ENCODE measurements at regions not wholly inside any gene's neighbourhood (a gene's known extent, or its start where the extent isn't known, plus 50 kb on each side); places are given as distances from the start of the nearest gene placed in this dataset.
"Not testable (repeated sequence)": the region's sequence is repeated elsewhere in the genome, so short reads cannot be mapped to it uniquely, and the experiment has no call there.

DNA sequence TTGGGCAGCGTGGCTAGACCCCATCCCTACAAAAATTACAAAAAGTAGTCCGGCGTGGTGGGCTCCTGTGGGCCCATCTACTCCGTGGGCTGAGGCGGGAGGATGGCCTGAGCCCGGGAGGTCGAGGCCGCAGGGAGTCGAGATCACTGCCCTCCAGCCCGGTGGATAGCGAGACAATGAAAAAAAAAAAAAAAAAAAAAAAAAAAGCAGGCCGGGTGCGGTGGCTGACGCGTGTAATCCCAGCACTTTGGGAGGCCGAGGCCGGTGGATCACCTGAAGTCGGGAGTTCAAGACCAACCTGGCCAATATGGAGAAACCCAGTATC, 110.5 kb upstream of the LPCAT1 start:
- no peaks in the 10 kb centered on the region for H3K27me3 ChIP-seq
- no peak for TF ChIP-seq POLR2A (IDR thresholded peaks at IDR 0.05)
- no peak for TF ChIP-seq CTCF (IDR thresholded peaks at IDR 0.05)
- H3K27ac ChIP-seq = peak overlapping the region in 4 of 5 donors; percentile 81 to 91 (median 85)
- intact Hi-C loops (cut with DNase I) = loop anchor here in 1 of 2 donors (10.0 kb wide), 1 partner anchor 149 kb away; no protein-coding TSS in a partner anchor
- WGBS, 4 donors = 14 to 39% (median 21%) methylated on average over 5 to 18 of the region's 18 CpGs
- no peaks in the 10 kb centered on the region for H3K4me1 ChIP-seq (replicated peaks in 1 of 2)
- no peaks in the 10 kb centered on the region for H3K36me3 ChIP-seq (replicated peaks in 1 of 2)
- peak overlapping the region; percentile 33 to 86 (median 54) for H3K4me3 ChIP-seq
- H3K9me3 ChIP-seq (replicated peaks in 1 of 3) = no peaks in the 10 kb centered on the region
- no peak for DNase-seq

DNA sequence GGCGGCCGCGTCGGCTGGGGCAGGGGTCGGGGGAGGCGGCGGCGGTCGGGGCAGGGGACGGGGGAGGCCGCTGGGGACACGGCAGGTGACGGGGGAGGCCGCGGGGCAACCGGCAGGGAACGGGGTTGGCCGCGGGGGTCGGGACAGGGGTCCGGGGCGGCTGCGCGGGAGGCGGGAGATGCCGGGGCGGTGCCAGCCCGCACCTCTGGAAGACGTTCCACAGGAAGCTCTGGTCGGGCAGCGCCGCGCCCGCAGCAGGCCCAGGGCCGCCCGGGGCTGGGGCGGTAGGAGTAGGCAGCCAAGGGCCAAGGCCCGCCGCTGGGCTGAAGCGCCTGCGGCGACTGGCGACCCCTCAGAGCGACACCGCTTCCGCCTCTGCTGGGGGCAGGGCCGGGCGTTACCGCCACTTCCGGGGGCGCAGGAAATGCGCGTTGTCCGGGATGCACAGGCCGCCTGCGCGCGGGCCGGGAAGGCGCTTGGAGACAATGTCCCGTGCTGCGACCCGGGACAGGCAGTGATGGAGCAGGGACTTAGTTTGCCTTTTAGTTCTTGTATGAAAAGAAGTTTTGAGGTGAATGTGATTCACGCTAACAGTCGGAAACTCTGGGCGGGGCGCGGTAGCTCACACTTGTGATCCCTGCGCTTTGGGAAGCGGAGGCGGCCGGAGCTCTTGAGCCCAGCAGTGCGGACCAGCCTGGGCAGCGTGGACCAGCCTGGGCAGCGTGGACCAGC, 110.0 kb upstream of the LPCAT1 start:
- 0 to 1% (median 0%) methylated on average over 3 to 75 of the region's 75 CpGs for WGBS, 4 donors
- no peaks in the 10 kb centered on the region for H3K36me3 ChIP-seq (replicated peaks in 1 of 2)
- peak; percentile 76 to 87 (median 80) for DNase-seq
- TF ChIP-seq POLR2A (IDR thresholded peaks at IDR 0.05) (peak; percentile 63 to 69), CTCF (IDR thresholded peaks at IDR 0.05) (peak in 1 of 6 experiments; percentile 7)
- peak overlapping the region; percentile 33 to 86 (median 54) for H3K4me3 ChIP-seq
- H3K4me1 ChIP-seq (replicated peaks in 1 of 2) = no peaks in the 10 kb centered on the region
- H3K27ac ChIP-seq = peak overlapping the region in 4 of 5 donors; percentile 81 to 91 (median 85)
- intact Hi-C loops (cut with DNase I) = loop anchor here in 1 of 2 donors (10.0 kb wide), 1 partner anchor 149 kb away; no protein-coding TSS in a partner anchor
- H3K27me3 ChIP-seq = no peaks in the 10 kb centered on the region
- H3K9me3 ChIP-seq (replicated peaks in 1 of 3) = no peaks in the 10 kb centered on the region

DNA sequence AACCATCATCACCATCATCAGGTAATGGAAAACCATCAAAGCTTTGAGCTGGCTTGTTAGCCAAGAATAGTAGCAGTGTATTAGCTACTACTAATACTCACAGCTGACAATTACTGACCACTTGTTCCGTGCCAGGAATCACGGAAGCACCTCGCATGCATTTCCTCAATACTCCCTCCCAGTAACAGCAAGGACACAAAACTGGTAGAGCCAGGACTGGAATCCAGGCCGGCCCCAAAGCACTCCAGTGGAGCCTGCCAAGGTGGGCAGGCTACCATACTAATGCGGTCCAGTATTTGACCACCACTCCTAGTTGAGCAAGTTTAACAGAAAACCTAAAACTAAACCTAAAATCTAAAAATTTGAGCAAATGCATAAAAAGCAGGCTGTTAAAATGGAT, 107.2 kb upstream of the LPCAT1 start:
- 84 to 100% (median 93%) methylated on average over 5 of the region's 5 CpGs for WGBS, 4 donors
- not testable (repeated sequence) for H3K9me3 ChIP-seq (replicated peaks in 1 of 3)
- intact Hi-C loops (cut with DNase I) = loop anchor here in 1 of 2 donors (10.0 kb wide), 1 partner anchor 146 kb away; no protein-coding TSS in a partner anchor

GRCh38 chr5:1626397-1626796, 102.6 kb upstream of the LPCAT1 start:
- H3K36me3 ChIP-seq (replicated peaks in 1 of 2); DNase-seq; H3K27ac ChIP-seq; H3K4me1 ChIP-seq (replicated peaks in 1 of 2); H3K27me3 ChIP-seq; H3K9me3 ChIP-seq (replicated peaks in 1 of 3); intact Hi-C loops (cut with DNase I); H3K4me3 ChIP-seq: not testable (repeated sequence)
- WGBS, 4 donors = 92 to 97% (median 96%) methylated on average over 8 to 12 of the region's 12 CpGs

More for the DNA sequence above, 107.2 kb upstream of the LPCAT1 start:
- not testable (repeated sequence) for H3K27ac ChIP-seq; H3K4me1 ChIP-seq (replicated peaks in 1 of 2); DNase-seq; H3K36me3 ChIP-seq (replicated peaks in 1 of 2); H3K4me3 ChIP-seq; H3K27me3 ChIP-seq

- H3K9me3 ChIP-seq (replicated peaks in 1 of 3); H3K27ac ChIP-seq; DNase-seq; intact Hi-C loops (cut with DNase I); H3K4me1 ChIP-seq (replicated peaks in 1 of 2); H3K27me3 ChIP-seq; H3K4me3 ChIP-seq; H3K36me3 ChIP-seq (replicated peaks in 1 of 2): not testable (repeated sequence)
- WGBS, 4 donors = 85 to 94% (median 88%) methylated on average over 10 to 14 of the region's 14 CpGs
Observed at GRCh38 chr5:1619531-1619930, 95.8 kb upstream of the LPCAT1 start.

DNA sequence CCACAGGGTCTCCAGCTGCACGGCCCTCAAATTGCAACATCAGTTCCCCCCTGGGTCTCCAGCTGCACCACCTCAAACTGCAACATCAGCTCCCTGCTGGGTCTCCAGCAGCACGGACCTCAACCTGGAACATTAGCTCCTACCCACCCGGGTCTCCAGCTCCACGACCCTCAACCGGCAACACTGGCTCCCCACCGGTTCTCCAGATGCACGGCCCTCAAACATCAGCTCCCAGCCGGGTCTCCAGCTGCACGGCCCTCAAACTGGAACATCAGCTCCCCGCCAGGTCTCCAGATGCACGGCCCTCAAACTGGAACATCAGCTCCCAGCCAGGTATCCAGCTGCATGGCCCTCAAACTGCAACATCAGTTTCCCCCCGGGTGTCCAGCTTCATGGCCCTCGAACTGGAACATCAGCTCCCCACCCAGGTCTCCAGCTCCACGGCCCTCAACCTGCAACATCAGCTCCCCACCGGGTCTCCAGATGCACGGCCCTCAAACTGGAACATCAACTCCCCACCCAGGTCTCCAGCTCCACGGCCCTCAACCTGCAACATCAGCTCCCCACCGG, 94.6 kb upstream of the LPCAT1 start:
- H3K27me3 ChIP-seq; H3K4me3 ChIP-seq; H3K4me1 ChIP-seq (replicated peaks in 1 of 2); DNase-seq; H3K9me3 ChIP-seq (replicated peaks in 1 of 3); H3K36me3 ChIP-seq (replicated peaks in 1 of 2); intact Hi-C loops (cut with DNase I); H3K27ac ChIP-seq: not testable (repeated sequence)
- 89 to 94% (median 92%) methylated on average over 11 to 18 of the region's 18 CpGs for WGBS, 4 donors

DNA sequence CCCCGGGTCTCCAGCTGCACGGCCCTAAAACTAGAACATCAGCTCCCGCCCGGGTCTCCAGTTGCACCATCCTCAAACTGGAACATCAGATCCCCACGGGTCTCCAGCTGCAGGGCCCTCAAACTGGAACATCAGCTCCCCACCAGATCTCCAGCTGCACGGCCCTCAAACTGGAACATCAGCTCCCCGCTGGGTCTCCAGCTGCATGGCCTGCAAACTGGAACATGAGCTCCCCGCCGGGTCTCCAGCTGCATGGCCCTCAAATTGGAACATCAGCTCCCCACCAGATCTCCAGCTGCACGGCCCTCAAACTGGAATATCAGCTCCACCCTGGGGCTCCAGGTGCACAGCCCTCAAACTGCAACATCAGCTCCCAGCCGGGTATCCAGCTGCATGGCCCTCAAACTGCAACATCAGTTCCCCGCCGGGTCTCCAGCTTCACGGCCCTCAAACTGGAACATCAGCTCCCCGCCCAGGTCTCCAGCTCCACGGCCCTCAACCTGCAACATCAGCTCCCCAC, 93.5 kb upstream of the LPCAT1 start:
- H3K27me3 ChIP-seq; H3K4me1 ChIP-seq (replicated peaks in 1 of 2); DNase-seq; H3K4me3 ChIP-seq; intact Hi-C loops (cut with DNase I); H3K36me3 ChIP-seq (replicated peaks in 1 of 2); H3K27ac ChIP-seq; H3K9me3 ChIP-seq (replicated peaks in 1 of 3): not testable (repeated sequence)
- 91 to 96% (median 94%) methylated on average over 8 to 16 of the region's 16 CpGs for WGBS, 4 donors

GRCh38 chr5:1613515-1613914, 89.8 kb upstream of the LPCAT1 start:
- H3K27me3 ChIP-seq; H3K27ac ChIP-seq; H3K9me3 ChIP-seq (replicated peaks in 1 of 3); H3K36me3 ChIP-seq (replicated peaks in 1 of 2); intact Hi-C loops (cut with DNase I); H3K4me3 ChIP-seq; DNase-seq; H3K4me1 ChIP-seq (replicated peaks in 1 of 2): not testable (repeated sequence)
- 94 to 95% (median 95%) methylated on average over 12 to 13 of the region's 13 CpGs for WGBS, 4 donors

DNA sequence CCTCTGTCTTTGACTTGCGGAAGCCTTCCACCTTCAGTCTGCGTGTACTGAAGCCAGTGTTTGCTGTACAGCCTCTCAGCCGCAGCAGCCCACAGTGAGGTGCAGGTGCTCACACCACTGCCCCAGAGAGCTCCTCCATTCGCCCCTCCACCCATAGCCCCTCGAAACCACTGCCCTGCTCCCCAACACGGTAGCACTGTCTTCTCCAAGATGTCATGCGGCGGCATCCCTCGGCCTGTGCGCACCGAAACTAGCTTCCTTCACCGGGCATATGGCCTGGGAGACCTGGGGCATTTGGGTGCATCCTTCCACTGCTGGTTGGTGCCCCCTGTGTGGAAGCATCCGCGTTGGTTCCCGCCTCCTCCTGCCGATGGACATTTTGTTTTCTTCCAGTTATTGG, 86.8 kb upstream of the LPCAT1 start:
- DNase-seq; H3K27ac ChIP-seq; H3K9me3 ChIP-seq (replicated peaks in 1 of 3); H3K4me3 ChIP-seq; H3K27me3 ChIP-seq; H3K4me1 ChIP-seq (replicated peaks in 1 of 2); intact Hi-C loops (cut with DNase I); H3K36me3 ChIP-seq (replicated peaks in 1 of 2): not testable (repeated sequence)
- whole genome bisulfite sequencing, 4 donors = 93 to 100% (median 97%) methylated on average over 15 to 16 of the region's 16 CpGs

Measured in adrenal gland (tissue), 9 donors.